ENCODE measurements at regions not wholly inside any gene's neighbourhood (a gene's known extent, or its start where the extent isn't known, plus 50 kb on each side); places are given as distances from the start of the nearest gene placed in this dataset.

DNA sequence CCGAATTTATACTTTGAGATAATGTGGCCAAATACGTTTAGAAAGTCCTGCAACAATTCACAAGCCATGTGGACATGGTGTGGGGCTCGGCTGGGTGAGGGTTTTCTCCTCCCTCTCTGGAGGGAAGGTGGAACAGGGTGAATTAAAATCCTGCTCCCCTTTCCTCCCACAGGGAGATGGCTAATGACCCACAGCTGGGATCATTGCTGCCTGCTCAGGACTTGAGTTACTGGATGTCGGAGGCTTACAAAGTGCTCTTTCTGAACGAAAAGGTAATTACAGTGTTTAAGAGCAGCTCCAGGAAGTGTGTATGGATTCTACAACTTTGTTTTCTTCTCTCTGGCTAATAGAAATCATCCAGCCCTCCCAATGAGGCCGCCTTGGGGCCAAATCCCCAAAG lies 97.9 kb upstream of the ALKAL2 start:
- DNase-seq (ENCODE audit: low read depth in 2 of 3, low spot score in 2 of 3) = no peak

DNA sequence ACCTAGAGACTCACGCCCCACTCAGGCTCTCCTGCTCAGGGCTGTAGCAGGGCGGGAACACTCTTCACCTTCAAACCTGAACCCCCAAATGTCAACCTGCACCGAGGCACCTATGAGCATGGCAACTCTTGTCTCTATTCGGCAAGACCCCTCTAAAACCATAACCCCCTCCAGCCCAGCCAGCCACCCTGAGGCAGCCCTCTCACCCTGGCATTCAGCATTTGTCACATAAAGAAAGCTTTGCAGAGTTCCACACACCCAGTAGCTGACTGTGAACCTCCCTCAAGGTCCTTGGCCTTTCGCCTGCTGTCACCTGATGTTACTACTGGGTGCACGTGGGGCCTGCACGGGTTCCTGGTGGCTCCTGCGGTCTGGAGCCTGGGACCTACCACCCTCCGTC lies 97.2 kb upstream of the ALKAL2 start:
- no peak for DNase-seq (ENCODE audit: low read depth in 2 of 3, low spot score in 2 of 3)

DNA sequence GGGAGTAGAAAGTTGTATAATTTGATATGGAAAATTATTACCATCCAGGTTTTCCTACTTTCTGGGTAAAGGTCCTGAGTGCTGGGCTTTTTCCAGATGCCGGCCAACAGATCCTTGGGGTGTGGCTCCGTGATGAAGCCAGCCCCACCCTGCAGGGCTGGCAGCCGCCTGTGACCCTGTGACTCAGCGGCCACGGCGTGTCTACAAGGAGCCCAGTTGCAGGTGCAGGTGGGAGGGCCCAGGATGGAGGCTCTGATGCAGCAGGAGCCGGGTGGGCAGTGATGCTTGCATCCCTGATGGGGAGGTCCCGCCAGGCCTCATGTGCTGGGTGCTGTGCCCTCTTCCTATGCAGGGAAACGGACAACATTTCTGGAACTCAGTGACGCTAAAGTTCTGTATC lies 96.0 kb upstream of the ALKAL2 start:
- no peak for DNase-seq (ENCODE audit: low read depth in 2 of 3, low spot score in 2 of 3)

DNA sequence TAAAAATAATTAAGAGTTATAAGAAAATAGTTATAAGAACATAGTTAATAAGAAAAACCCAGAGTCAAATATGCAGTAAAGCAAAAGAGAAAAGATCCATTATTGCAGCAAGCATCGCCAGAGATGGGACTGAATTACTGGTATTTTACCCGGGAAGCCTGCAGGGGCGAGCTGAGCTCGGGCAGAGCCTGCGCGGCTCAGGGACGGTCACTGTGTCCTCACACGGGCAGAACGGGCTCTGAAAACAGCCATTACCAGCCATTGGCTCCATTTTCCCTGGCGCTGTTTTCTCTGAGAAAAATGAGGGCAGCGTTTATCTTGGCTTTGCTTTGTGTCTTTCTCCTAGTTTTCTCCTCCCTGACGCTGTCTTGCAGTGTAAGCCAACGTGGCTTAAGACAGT lies 95.3 kb upstream of the ALKAL2 start:
- no peak for DNase-seq (ENCODE audit: low read depth in 2 of 3, low spot score in 2 of 3)

DNA sequence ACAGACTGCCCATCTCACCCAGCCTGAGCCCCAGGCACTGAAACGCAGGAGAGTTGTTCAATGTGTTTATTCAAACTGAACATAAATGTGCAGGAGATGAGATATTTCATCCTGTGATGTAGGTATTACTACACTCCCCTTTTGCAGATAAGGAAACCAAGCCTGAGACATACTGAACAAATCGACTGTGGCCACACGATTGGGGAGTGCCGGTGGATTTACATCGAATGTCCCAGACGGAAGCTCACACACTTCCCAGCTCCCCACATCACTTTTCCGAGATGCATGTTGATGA lies 94.8 kb upstream of the ALKAL2 start:
- no peak for DNase-seq (ENCODE audit: low read depth in 2 of 3, low spot score in 2 of 3)

DNA sequence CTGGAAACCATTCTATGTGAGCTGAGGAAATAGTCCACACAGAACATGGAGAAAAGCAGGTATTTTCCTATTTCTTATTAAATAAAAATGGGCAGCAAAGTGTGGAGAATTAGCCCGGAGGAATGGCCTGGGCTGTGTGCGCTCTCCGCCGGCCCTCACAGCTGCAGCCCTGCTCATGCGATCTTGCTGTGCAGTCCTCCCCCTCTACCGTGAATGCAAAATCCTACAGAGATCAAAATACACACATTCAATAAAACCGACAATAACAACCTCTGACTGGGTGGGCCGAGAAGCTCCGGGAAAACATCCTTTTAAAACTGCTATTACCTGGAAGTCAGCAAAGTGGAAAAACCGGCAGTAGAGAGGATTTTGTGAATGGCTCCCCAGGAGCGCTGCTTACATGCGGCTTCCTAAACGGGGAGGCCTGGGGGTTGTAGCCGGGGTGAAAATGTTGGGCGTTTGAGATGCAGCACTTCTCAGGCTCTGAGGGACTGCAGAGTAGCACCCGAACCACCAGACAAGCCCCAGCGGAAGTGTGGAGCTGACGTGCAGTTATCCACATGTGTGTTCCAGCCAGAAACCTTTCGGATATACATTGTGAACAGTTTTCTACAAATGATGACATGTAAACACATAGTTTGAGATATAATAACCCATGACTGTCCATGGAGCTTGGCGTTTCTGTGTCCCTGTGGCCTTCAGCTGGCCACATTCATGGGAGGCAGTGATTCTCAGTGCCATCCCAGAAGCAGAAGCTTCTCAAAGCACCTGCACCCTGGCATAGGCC lies 94.2 kb upstream of the ALKAL2 start:
- DNase-seq (ENCODE audit: low read depth in 2 of 3, low spot score in 2 of 3) = no peak

DNA sequence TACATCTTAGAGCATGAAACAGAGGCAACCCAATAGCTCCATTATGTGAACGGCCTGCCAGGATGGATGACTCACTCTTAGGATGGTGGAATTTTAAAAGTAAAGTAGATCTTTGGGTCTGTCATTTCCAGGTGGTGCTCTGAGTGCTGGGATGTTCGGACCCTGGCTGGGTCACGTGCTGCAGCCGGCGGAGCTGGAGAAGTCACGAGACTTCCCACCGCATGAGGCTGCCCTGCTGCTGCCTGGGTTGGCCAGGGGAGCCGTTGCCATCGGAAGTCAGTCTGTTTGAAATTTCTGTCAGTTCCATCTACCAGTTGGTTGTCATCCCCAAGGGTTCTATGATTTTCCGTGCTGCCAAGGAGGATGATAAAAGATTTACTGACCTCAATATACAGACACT lies 93.3 kb upstream of the ALKAL2 start:
- DNase-seq (ENCODE audit: low read depth in 2 of 3, low spot score in 2 of 3) = no peak

DNA sequence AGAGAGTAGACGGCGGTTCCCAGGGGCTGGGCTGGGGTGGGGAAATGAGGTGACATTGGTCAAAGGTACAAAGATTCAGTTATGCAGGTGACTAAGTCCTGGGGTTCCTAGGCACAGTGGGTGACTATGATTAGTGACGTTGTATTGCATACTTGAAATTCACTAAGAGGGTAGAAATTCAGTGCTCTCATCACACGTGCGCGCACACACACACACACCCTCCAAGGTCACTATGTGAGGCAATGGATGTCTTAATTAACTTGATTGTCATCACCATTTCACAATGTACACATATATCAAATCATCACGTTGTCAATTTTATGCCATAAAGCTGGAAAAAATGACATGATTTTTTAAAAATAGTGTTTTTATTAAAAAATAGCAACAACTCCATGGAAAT lies 92.9 kb upstream of the ALKAL2 start:
- DNase-seq (ENCODE audit: low read depth in 2 of 3, low spot score in 2 of 3) = no peak

DNA sequence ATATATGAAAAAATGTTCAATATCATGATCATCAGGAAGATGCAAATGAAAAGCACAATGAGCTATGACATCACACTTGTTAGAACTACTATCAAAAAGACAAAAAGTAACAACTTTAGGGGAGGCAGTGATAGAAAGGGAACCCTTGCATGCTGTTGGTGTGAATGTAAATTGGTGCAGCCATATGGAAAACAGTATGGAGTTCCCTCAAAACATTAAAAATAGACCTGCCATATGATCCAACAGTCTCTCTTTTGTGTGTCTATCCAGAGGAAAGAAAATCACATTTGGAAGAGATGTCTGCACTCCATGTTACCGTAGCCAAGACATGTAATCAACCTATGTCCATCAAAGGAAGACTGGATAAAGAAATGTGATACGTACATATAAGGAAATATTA lies 92.3 kb upstream of the ALKAL2 start:
- no peak for DNase-seq (ENCODE audit: low read depth in 2 of 3, low spot score in 2 of 3)

DNA sequence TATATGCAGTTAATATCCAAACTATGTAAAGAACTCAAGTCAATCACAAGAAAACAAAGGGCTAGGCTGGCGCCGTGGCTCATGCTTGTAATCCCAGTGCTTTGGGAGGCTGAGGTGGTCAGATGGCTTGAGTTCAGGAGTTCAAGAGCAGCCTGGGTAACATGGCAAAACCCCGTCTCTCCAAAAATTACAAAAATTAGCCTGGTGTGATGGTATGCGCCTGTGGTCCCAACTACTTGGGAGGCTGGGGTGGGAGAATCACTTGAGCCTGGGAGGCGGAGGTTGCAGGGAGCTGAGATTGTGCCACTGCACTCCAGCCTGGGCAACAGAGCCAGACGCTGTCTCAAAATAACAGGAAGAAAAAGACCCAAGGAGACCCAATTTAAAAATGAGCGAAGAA lies 91.9 kb upstream of the ALKAL2 start:
- no peak for DNase-seq (ENCODE audit: low read depth in 2 of 3, low spot score in 2 of 3)

DNA sequence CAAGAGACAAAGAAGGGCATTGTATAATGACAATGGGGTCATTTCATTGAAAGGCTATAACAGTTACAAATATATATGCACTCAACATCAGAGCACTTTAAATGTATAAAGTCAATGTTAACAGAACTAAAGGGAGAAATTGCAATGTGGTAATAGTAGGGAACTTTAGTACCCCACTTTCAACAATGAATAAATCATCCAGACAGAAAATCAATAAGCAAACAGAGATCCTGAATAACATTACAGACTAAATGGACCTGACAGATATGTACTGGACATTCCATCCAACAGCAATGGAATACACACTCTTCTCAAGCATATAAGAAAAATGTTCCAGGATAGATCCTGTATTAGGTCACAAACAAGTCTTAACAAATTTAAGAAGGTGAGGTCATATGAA lies 90.5 kb upstream of the ALKAL2 start:
- no peak for DNase-seq (ENCODE audit: low read depth in 2 of 3, low spot score in 2 of 3)

DNA sequence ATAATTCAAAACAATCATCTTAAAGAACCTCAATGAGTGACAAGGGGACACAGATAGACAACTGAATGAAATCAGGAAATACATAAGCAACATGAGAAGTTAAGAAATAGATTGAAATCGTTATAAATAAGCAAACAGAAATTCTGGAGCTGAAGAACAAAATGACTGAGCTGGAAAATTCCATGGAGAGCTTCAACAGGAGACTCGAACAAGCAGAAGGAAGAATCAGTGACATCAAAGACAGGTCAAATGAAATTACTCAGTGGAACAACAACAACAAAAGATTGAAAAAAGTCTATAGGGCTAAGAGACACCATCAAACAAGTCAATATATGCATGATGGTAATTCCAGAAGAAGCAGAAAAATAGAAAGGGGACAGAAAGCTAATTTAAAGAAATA lies 89.5 kb upstream of the ALKAL2 start:
- no peak for DNase-seq (ENCODE audit: low read depth in 2 of 3, low spot score in 2 of 3)

DNA sequence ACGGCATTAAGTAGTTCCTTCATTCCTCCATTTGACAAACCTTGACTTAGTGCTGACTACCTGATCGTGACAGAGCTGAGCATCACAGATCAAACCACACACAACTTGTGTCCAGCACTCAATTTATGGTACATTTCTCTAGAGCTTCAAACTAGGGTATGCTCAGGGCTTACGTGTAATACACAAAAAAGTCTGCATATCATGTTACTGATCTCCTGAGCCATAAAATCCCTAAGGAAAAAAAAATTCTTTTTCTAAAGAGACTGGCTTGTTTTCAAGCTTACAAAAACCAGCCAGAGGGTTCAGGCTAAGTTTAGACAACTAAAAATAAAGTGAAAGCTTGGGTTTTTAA lies 88.0 kb upstream of the ALKAL2 start:
- DNase-seq (ENCODE audit: low read depth in 2 of 3, low spot score in 2 of 3) = no peak

DNA sequence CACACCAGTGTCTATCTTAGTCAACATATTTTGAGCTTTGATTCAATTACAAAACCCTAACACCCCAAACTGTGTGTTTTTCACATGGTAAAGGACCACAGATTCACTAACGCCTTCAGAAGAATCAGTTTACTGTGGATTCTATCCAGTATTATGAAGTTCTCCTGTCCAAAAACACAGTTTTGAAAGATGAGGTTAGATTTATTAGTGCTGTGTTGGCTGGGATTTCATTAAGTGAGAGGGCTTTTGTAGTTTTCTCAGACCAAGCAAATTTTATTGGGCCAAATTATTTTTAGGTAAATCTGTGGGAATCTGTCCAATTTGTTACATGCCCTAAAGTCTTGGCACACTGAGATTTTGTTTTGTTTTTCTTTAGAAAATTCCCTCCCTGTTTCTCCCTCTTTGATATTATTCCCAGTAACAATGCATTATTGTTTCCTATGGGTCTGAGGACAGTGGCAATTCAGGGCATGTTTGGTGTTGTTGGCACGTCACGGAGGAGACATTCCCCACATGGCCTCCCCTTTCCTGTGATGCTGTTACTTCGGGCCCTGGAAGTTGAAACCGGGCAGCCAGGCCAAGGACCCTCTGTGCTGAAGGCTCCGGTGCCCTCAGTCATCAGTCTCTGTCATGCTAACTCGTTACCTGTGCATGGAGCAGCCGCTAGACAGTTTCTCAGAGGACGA lies 87.5 kb upstream of the ALKAL2 start:
- DNase-seq (ENCODE audit: low read depth in 2 of 3, low spot score in 2 of 3) = no peak

DNA sequence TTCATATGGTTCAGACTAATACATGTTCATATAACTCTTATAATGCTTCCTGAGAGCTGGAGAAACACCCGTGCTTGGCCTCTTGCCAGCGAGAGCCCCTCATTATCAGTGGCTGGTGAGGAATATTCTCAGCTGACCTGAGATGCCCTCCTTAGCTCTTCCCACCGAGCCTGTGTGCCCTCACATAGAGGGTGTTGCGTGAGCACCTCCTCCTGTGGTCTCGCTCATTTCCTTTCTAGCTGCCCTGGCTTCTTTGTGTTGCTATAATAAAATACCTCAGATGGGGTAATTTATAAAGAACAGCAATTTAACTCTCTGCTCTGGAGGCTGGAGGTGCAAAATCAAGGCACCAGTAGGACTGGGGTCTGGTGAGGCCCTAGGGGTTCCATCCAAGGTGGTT lies 80.5 kb upstream of the ALKAL2 start:
- peak in 1 of 3 donors; percentile 5 for DNase-seq (ENCODE audit: low read depth in 2 of 3, low spot score in 2 of 3)

DNA sequence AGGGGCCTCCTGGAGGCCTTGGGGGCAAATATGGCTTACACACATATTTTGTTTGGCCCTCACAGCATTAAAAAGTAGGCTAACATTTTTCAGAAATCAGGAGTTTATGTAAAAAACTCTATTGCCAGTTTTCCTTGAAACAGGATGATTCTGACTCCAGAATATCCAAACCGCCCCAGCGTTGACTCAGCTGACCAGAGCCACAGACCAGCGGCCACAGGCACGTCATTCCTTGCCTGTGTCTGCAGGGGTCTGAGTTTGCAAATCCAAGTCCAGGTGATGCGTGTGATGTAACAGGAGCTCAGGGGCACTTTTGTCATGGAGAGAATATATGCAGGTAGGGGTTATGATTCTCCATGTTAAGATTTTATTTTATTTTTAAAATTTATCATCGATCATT lies 79.4 kb upstream of the ALKAL2 start:
- DNase-seq (ENCODE audit: low read depth in 2 of 3, low spot score in 2 of 3) = no peak

DNA sequence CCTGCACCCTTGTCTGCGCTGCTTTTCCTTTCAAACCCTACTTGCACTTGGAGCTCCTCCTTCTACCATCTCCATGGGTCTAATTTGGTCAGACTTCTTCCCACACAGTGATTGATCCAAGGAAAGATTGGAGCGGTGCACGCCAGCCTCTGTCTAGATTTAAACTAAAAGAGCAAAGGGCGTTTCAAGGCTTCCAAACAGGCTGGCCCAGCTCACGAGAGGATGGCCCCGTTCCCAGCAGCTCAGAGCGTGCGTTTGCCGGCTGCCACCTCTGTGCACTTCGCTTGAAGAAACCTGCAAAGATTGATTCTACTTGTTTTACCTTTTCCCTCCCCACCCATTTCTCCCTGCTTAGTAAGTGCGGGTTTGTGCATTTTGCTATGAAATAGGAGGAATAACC lies 78.8 kb upstream of the ALKAL2 start:
- DNase-seq (ENCODE audit: low read depth in 2 of 3, low spot score in 2 of 3) = no peak

DNA sequence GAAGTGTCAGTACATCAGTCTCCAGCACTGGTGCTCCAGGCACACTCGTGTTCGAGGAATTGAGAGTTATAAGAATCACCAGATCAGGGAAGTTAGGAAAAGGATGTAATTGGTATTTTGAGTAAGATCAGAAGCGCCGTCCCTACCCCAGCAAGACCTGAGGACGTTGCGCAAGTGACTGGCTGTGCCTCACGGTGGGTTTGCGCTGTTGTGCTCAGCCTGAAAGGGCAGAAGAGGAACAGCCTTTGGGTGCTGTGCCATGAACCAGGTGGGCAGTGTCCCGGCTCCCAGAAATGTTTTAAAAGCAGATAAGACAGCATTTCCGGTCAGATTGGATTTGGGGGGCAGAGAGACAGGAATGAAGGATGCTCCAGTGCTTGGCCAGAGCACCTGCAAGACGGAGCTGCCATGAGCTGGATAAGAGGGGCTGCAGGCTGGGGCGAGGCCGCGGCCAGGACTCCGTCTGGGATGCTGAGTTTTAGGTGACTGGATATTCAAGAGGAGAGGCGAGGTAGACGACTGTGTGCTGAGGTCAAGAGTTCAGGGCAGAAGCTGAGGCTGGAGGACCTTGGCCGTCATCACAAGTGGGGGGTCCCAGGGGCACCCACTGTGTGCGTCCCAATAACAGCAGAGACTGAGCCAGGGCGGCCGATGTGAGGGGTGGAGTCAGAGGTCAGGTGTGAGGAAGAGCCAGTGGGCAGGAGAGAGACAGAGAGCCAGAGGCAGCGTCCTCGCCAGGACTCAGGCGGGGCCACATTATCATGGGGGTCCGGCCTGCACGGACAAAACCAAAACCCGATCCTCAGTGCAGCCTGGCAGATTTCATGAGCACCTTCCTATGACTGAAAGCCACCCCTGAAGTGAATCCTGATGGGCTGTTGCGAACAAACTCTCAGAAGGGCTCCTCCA lies 77.7 kb upstream of the ALKAL2 start:
- DNase-seq (ENCODE audit: low read depth in 2 of 3, low spot score in 2 of 3) = no peak

DNA sequence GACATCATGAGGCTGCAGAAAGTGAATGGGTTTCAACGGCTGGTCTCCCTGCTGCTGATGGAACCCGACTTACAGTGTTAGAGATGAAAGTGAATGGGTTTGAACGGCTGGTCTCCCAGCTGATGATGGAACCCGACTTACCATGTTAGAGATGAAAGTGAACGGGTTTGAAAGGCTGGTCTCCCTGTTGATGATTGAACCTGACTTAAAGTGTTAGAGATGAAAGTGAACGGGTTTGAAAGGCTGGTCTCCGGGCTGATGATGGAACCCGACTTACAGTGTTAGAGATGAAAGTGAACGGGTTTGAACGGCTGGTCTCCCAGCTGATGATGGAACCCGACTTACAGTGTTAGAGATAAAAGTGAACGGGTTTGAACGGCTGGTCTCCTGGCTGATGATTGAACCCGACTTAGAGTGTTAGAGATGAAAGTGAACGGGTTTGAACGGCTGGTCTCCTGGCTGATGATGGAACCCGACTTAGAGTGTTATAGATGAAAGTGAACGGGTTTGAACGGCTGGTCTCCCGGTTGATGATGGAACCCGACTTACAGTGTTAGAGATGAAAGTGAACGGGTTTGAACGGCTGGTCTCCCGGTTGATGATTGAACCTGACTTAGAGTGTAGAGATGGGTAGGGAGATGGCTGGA lies 76.1 kb upstream of the ALKAL2 start:
- DNase-seq (ENCODE audit: low read depth in 2 of 3, low spot score in 2 of 3) = no peak

DNA sequence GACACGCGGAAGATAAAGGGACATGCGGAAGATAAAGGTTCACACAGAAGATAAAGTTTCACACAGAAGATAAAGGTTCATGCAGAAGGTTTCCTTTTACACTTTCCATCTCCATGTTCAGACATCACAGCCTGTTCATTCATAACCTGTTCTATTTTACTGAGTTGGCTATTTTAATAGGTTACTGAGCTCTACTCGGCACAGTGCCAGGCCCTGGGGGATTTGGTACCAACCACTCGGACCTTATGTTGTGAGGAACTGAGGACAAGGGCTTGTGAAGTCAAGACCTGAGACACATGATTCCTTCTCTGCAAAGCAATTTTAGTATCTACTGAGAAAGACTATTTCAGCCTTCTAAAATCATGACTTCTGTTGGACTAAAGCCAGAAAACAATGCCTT lies 75.0 kb upstream of the ALKAL2 start:
- no peak for DNase-seq (ENCODE audit: low read depth in 2 of 3, low spot score in 2 of 3)

DNA sequence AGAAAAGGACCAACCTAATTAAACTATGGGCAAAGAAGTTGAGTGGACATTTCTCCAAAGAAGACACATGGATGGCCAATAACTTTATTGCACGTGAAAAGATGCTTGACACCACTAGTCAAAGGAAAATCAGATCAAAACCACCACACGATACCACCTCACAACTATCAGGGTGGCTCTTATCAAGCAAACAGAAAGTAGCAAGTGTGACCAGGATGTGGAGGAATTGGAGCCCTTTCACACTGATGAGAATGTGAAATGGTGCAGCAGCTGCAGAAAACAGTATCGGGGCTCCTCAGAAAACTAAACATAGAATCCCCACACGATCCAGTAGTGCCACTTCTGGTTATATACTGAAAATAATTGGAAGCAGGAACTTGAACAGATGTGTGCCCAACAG lies 72.2 kb upstream of the ALKAL2 start:
- no peak for DNase-seq (ENCODE audit: low read depth in 2 of 3, low spot score in 2 of 3)
